ENCODE measurements at regions not wholly inside any gene's neighbourhood (a gene's known extent, or its start where the extent isn't known, plus 50 kb on each side); places are given as distances from the start of the nearest gene placed in this dataset.

GRCh38 chr2:65744477-65745200, 312.2 kb upstream of the SPRED2 start:
- DNase-seq (ENCODE audit: low read depth, low spot score) = no peak

DNA sequence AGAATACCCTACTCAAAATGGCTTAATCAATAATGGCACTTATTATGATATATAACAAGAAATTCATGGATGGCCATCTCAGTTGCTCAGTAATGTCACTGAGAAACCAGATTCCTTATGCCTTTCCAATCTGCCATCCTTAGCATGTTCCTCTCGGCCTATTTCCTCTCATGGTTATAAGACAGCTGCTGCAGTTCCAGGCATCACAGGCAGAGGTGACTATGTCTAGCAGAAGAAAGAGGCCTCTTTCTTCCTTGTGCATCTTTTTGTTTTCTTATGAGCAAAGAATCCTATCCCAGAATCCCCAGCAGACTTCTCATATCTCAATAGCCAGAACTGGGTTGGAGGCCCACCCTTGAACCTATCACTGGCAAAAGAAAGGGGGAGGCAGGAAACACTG, 310.6 kb upstream of the SPRED2 start:
- no peak for DNase-seq (ENCODE audit: low read depth, low spot score)

GRCh38 chr2:65739927-65740326, 307.5 kb upstream of the SPRED2 start:
- no peak for DNase-seq (ENCODE audit: low read depth, low spot score)

DNA sequence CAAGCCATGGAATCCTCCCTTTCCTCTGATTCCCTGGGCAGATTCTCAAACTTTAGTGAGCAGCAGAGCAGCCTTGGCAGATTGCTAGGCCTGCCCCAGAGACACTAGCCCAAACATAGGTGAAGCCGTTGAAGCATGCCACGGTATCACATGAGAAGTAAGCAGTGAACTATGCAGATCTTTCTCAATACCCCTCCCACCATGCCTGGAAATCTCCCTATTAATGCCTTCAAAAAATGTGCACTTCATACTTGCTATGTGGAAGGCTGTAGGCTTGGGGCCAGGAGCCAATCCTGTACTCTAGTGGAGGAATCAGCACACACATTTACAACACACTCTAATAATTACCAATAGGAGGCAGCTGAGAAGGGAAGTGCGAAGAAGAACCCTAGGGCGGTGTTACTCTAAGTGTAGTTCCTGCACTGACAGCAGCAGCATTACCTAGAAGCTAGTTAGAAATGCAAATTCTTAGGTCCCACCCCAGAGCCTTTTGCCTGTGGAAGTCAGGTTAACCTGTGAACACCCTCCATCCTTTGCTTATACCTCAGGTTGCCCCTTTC, 305.1 kb upstream of the SPRED2 start:
- DNase-seq (ENCODE audit: low read depth, low spot score) = no peak

DNA sequence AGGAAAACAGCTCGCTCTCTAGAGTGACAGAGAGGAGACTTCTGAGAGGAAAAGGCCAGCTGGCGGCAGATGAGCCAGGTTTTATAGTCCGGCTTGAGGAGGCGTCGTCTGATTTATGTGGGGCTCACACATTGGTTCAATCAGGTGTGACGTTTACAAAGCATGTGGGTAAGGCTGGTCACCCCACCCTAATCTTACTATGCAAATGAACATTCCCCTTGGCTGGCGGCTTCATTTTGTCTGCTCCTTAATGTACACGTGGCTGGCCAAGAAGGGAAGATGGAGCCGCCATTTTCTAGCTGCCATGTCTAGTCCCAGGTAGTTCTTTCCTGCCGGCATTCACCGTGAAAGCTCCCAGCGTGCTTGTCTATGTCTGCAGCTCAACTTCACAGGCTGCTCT, 299.1 kb upstream of the SPRED2 start:
- DNase-seq (ENCODE audit: low read depth, low spot score) = no peak

DNA sequence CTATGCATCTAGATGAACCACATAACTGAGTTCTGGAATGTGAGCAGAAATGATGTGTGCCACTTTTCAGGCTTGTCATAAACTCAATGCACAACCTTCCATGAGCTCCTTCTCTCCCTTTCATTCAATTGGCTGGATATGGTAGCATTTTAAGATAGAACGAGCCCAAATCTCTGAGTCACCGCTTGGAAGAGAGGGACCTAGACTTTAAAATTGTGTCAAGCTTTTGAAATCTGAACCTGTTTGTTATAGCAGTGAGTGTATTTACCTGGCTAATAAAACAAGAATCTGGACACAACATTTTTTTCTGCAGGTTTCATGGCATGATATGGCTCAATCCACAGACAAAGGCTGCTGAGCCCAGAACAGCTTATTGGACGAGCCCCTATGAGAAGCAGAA, 297.8 kb upstream of the SPRED2 start:
- DNase-seq (ENCODE audit: low read depth, low spot score) = no peak

DNA sequence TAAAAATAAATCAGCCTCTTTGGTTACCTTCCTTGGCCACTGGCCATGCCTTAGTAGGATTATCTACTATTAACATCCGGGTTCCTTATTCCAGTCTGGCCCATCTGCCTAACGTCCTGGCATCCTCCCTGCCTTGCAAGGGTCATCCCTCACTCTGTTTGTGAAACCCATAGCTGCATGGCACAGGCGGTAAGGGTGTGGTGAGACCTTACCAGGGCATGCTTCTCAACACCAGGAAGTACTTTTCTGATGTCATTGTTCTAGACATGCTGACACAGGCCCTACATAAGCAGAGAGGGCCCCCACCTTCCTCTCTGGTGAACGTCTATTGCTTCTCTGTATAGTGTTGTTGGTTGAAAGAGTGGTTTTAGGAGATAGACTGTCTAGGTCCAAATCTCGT, 296.8 kb upstream of the SPRED2 start:
- DNase-seq (ENCODE audit: low read depth, low spot score) = no peak

DNA sequence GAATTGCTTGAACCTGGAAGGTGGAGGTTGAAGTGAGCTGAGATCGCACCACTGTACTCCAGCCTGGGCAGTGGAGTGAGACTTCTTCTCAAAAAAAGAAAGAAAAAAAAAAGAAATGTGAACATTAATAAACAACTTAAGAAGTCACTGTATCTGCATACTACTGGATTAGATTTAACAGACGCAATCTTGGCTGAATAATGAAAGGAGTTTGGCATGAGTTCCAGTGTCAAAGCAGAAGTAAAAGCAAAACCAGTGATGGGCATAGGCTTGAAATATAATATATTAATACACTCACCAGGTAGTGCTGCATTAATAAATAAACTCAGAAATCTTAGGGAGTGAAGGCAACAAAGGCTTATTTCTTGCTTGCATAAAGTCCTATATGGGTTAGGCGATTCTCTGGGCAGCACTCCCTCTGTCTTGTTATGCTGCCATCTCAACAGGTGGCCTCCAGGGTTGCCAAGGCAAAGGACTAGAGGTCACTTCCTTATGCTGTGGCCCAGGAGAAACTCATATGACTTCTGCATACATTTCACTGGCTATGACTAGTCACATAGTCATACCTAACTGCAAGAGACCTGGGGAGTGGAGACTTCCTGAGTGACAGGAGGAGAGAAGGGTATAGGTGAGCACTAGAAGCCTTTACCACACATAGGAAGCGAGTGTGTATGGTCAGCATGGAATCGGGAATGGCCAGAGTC, 296.2 kb upstream of the SPRED2 start:
- DNase-seq (ENCODE audit: low read depth, low spot score) = no peak

- DNase-seq (ENCODE audit: low read depth, low spot score) = no peak
Observed at GRCh38 chr2:65727816-65728215, 295.4 kb upstream of the SPRED2 start.

- no peak for DNase-seq (ENCODE audit: low read depth, low spot score)
Observed at GRCh38 chr2:65727381-65727780, 295.0 kb upstream of the SPRED2 start.

- no peak for DNase-seq (ENCODE audit: low read depth, low spot score)
Observed at GRCh38 chr2:65724752-65725151, 292.4 kb upstream of the SPRED2 start.

DNA sequence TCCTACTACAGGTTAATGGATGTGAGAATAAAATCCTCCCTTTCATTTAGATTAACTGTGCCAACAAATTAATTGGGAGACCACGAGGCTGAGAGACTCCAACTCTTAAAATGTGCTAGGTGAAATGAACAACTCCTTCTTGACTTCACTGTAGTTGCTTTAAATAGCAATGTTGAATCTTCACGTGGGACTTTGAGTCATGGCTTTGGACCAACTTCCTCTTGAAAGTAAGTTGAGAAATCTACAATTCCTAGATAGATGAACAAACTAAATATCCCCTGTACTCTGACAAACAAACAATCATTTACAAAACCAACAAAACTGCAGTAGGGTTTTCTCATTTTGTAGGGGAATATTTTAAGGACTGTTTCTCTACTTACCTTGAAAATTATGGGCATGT, 291.9 kb upstream of the SPRED2 start:
- DNase-seq (ENCODE audit: low read depth, low spot score) = no peak

- peak; percentile 18 for DNase-seq (ENCODE audit: low read depth, low spot score)
Observed at GRCh38 chr2:65722028-65722778, 289.8 kb upstream of the SPRED2 start.

DNA sequence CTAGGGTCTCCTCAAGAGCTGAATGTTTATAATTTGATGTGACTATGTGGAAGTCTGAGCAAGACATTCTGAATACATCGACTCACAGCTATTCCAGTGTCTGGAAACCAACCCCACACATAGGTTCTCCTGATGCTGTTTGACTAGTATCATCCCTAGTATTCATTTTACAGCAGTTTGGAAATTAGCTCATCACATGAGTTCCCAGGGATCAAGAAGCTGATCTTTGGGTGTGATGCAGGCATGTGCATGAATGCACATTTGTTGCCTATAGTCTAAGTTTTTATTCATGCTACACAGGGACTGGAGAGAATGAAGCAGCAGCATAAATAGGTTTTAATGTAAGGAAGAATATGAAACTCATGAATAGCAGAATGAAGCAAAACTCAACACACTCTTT, 284.3 kb upstream of the SPRED2 start:
- no peak for DNase-seq (ENCODE audit: low read depth, low spot score)

DNA sequence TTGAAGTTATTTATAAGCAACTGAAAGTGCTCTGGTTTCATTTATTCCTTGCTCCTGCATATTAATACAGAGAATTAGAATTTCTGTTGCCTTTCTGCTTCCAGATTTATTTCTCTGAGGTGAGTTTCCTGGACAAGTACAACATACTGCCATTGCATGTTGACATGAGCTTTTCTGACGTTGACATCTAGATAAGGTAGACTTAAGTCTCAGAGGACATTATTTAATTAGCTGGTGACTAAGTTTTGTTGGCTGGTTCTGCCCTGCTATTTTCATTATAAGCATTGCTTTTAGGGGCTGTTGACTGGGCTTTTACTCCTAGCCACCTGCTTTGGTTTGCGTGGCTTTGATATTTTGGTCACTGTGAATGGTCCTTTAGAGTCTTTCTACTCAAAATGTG, 282.9 kb upstream of the SPRED2 start:
- DNase-seq (ENCODE audit: low read depth, low spot score) = no peak

DNA sequence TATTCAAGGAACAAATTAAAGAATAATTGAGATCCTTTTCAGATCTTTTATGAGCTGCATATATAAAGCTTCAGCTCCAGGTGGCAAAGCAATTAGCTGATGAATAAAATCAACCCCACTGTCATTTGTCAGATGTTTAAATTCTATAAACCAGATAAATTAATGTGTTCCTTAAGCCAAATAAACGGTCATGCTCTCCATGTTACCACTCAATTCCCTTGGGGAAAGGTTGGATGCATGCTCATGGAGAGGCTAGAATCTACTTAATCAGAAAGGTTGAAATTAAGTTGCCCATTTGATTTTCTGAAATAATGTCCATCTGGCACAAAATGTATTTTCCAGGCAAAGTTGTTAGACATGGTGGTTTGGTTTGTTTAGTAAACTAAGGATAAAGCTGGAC, 282.5 kb upstream of the SPRED2 start:
- no peak for DNase-seq (ENCODE audit: low read depth, low spot score)

GRCh38 chr2:65711863-65712262, 279.5 kb upstream of the SPRED2 start:
- DNase-seq (ENCODE audit: low read depth, low spot score) = no peak

DNA sequence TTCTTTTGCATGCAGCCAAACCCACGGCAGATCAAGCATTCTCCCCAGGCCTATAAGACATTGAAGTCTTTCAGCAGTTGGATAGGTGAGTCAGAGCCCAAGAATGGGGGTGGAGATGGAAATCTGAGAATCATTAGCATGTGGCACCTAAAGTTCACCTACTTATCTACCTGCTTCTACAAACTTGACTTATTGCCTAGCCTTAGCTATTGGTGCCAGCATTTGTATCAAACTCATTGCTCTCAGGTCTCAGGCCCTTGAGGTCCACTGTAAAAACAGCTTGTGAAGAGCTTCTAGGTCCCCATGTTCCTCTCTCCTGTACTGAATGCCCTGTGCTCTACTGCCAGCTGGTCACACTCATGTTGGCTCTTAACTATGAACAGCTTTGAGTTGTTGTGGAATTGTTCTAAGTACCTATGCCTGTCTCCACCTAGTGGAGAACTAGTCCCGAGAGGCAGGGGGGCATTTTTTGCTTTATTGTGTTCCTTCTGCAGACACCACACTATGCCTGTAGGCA, 278.4 kb upstream of the SPRED2 start:
- DNase-seq (ENCODE audit: low read depth, low spot score) = peak; percentile 11

GRCh38 chr2:65710356-65710755, 278.0 kb upstream of the SPRED2 start:
- DNase-seq (ENCODE audit: low read depth, low spot score) = no peak

DNA sequence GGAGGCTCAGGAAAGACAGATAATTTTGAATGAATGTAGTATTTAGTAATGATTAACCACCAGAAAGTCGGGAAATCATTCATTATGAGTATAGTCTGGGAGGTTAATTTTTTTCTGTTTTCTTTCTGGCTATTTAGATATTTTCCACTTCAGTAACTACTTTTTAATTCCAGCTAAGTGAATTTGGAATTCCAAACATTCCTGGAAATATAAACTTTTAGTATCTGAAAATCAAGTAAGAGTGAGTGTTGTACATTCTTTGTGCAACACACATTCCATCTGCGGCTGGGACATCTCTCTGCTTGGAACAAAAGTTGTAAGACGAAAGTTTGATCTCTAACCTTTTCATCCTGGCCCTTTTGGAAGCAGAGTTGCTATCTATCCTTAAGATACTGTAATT, 275.7 kb upstream of the SPRED2 start:
- peak; percentile 21 for DNase-seq (ENCODE audit: low read depth, low spot score)

GRCh38 chr2:65706411-65706810, 274.0 kb upstream of the SPRED2 start:
- DNase-seq (ENCODE audit: low read depth, low spot score) = no peak

DNA sequence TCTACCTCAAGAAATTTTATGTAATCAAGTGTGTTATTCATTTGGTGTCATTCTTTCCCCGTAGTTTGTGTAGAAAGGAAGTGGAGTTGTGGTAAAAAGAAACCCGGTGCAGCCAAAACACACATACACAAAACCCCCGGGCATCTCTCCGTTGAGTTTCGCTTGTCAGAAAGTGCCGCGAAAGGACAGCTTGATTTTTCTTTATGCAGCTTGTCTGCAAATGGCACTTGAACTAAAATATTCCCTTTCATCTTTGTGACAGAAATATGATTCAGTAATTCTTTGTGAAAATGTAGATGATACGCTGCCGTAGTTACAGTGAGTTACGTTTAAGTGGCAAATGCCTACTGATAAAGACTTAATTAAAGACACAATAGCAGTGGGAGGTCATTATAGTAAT, 268.8 kb upstream of the SPRED2 start:
- no peak for DNase-seq (ENCODE audit: low read depth, low spot score)
